Activated CD4-positive, alpha-beta T cell treated with anti-CD3 and anti-CD28 coated beads, Interleukin-10, Interleukin-2, amounts not matched to agents 100 ng/mL and 50 ng/mL, durations not matched to agents 16 hours and 8 hours (primary cell): ENCODE measurements at regions not wholly inside any gene's neighbourhood (a gene's known extent, or its start where the extent isn't known, plus 50 kb on each side); places are given as distances from the start of the nearest gene placed in this dataset.
"Not testable (repeated sequence)": the region's sequence is repeated elsewhere in the genome, so short reads cannot be mapped to it uniquely, and the experiment has no call there.

Experiments
- DNase-seq: peaks from one replicate; pipeline ENCODE4 v3.0.0-alpha.2; 2020

GRCh38 chr18:56307354-56308170 lies 330.8 kb downstream of the TXNL1 start:
- no peak for DNase-seq

GRCh38 chr18:56306797-56307196 lies 331.6 kb downstream of the TXNL1 start:
- DNase-seq: no peak

GRCh38 chr18:56305583-56305982 lies 332.8 kb downstream of the TXNL1 start:
- DNase-seq: no peak

GRCh38 chr18:56302156-56302555 lies 336.2 kb downstream of the TXNL1 start:
- no peak for DNase-seq

GRCh38 chr18:56299740-56300139 lies 338.7 kb downstream of the TXNL1 start:
- DNase-seq: no peak

GRCh38 chr18:56298935-56299334 lies 339.5 kb downstream of the TXNL1 start:
- DNase-seq: no peak

- no peak for DNase-seq
These were observed 342.0 kb downstream of the TXNL1 start for GRCh38 chr18:56296381-56296780.

- DNase-seq: no peak
These were observed 343.8 kb downstream of the TXNL1 start for GRCh38 chr18:56294484-56295183.

- DNase-seq: no peak
These were observed 347.1 kb downstream of the TXNL1 start for GRCh38 chr18:56291294-56291693.

GRCh38 chr18:56289381-56289780 lies 349.0 kb downstream of the TXNL1 start:
- DNase-seq: no peak

- no peak for DNase-seq
These were observed 351.5 kb downstream of the TXNL1 start for GRCh38 chr18:56286775-56287325.

GRCh38 chr18:56285387-56286065 lies 352.9 kb downstream of the TXNL1 start:
- no peak for DNase-seq

GRCh38 chr18:56284319-56284718 lies 354.1 kb downstream of the TXNL1 start:
- no peak for DNase-seq

- DNase-seq: no peak
These were observed 355.1 kb downstream of the TXNL1 start for GRCh38 chr18:56283316-56283715.

GRCh38 chr18:56282234-56283104 lies 355.9 kb downstream of the TXNL1 start:
- no peak for DNase-seq

GRCh38 chr18:56279816-56280215 lies 358.6 kb downstream of the TXNL1 start:
- DNase-seq: not testable (repeated sequence)

- no peak for DNase-seq
These were observed 359.9 kb downstream of the TXNL1 start for GRCh38 chr18:56278421-56279003.

GRCh38 chr18:56276466-56276865 lies 361.9 kb downstream of the TXNL1 start:
- DNase-seq: no peak

GRCh38 chr18:56273541-56274219 lies 364.7 kb downstream of the TXNL1 start:
- DNase-seq: no peak

- DNase-seq: no peak
These were observed 367.6 kb downstream of the TXNL1 start for GRCh38 chr18:56270671-56271250.

- no peak for DNase-seq
These were observed 368.4 kb downstream of the TXNL1 start for GRCh38 chr18:56269958-56270357.
